WI38 (cell line): ENCODE measurements at regions not wholly inside any gene's neighbourhood (a gene's known extent, or its start where the extent isn't known, plus 50 kb on each side); places are given as distances from the start of the nearest gene placed in this dataset.

ENCODE experiments used
- H3K4me3 ChIP-seq: 2 replicates; pipeline ENCODE4 v1.5.1; 2011; ENCODE audit warnings: low read depth, mild to moderate bottlenecking, control low read depth, low read length
- CTCF ChIP-seq: IDR thresholded peaks from 2 replicates; pipeline ENCODE4 v1.5.1; 2012; ENCODE audit warnings: low read depth, mild to moderate bottlenecking, control low read depth, low read length

GRCh38 chr3:72329354-72329753 lies 518.9 kb downstream of the SHQ1 start:
- no peak overlapping the region for H3K4me3 ChIP-seq
- TF ChIP-seq CTCF, result no peak

GRCh38 chr3:72328755-72329277 lies 519.4 kb downstream of the SHQ1 start:
- TF ChIP-seq CTCF, result no peak
- no peak overlapping the region for H3K4me3 ChIP-seq

GRCh38 chr3:72327008-72327407 lies 521.2 kb downstream of the SHQ1 start:
- TF ChIP-seq CTCF, result no peak
- no peak overlapping the region for H3K4me3 ChIP-seq

GRCh38 chr3:72324253-72324811 lies 523.9 kb downstream of the SHQ1 start:
- TF ChIP-seq CTCF, result no peak
- H3K4me3 ChIP-seq, result no peak overlapping the region

- H3K4me3 ChIP-seq, result no peak overlapping the region
- TF ChIP-seq CTCF, result no peak
Observed at GRCh38 chr3:72323773-72324172, 524.5 kb downstream of the SHQ1 start.

- TF ChIP-seq CTCF, result no peak
- no peak overlapping the region for H3K4me3 ChIP-seq
Observed at GRCh38 chr3:72322264-72322976, 525.8 kb downstream of the SHQ1 start.

- TF ChIP-seq CTCF, result no peak
- H3K4me3 ChIP-seq, result no peak overlapping the region
Observed at GRCh38 chr3:72320955-72321303, 527.3 kb downstream of the SHQ1 start.
